ENCODE measurements at regions not wholly inside any gene's neighbourhood (a gene's known extent, or its start where the extent isn't known, plus 50 kb on each side); places are given as distances from the start of the nearest gene placed in this dataset.

- H2BK5ac ChIP-seq (ENCODE audit: low read depth, low read length, poor library complexity, severe bottlenecking): no peak overlapping the region
- H3K79me1 ChIP-seq (ENCODE audit: low read depth in 1 of 2, low read length in 2 of 2): no peaks in the 10 kb centered on the region
- dilution Hi-C loops (cut with HindIII; ENCODE audit: low sequenced_read_pairs, unreplicated experiment): no loop called here
- H4K20me1 ChIP-seq (ENCODE audit: insufficient read depth, low read length): no peaks in the 10 kb centered on the region
- peaks cover 1% of the 10 kb centered on the region; the same call in 1 of the 2 replicates for H3K4me1 ChIP-seq (ENCODE audit: control insufficient read depth, insufficient read depth, low read length)
- H3K14ac ChIP-seq (replicated peaks; ENCODE audit: low read depth, low read length): no peak overlapping the region
- H4K8ac ChIP-seq (ENCODE audit: low read depth in 2 of 2, low read length in 2 of 2): no peak overlapping the region
- BruUV-seq (replicated peaks): no TSS peak
- no peak overlapping the region for H3K9ac ChIP-seq (ENCODE audit: low read depth, low read length)
- H3K27ac ChIP-seq (ENCODE audit: insufficient read depth, low read length): no peak overlapping the region
- ChIA-PET CTCF (no interaction called here), POLR2A (ENCODE audit: unreplicated experiment) (no interaction called here)
- no peak overlapping the region for H2BK120ac ChIP-seq (ENCODE audit: low read depth, low read length)
- H2BK20ac ChIP-seq (ENCODE audit: low read depth, low read length): no peak overlapping the region
- intact Hi-C loops (cut with micrococcal nuclease): no loop called here
- no peak overlapping the region for H4K5ac ChIP-seq (ENCODE audit: low read depth, low read length)
- H3K9me3 ChIP-seq (ENCODE audit: control insufficient read depth, insufficient read depth, low read length): peaks cover 6% of the 10 kb centered on the region; the same call in 1 of the 2 replicates
- no peak overlapping the region for H3K4me3 ChIP-seq (ENCODE audit: insufficient read depth, low read depth, low read length)
- in situ Hi-C loops (cut with MboI; ENCODE audit: low sequenced_read_pairs): no loop called here
- no peaks in the 10 kb centered on the region for H3K27me3 ChIP-seq (ENCODE audit: control insufficient read depth, insufficient read depth, low read length)
- H3K56ac ChIP-seq (ENCODE audit: extremely low read depth, insufficient read depth, low read length): no peak overlapping the region
- H3K23ac ChIP-seq (ENCODE audit: low read depth, low read length): no peak overlapping the region
- DNase-seq: no peak
- TF ChIP-seq POLR2A (IDR thresholded peaks at IDR 0.05; ENCODE audit: low read depth, low read length): no peak
- TF ChIP-seq CTCF (conservative IDR thresholded peaks at IDR 0.05; ENCODE audit: low read depth, low read length): no peak
- no peak for TF ChIP-seq RFX5 (IDR thresholded peaks at IDR 0.05; ENCODE audit: low read depth, low read length)
- TF ChIP-seq SMC3 (IDR thresholded peaks at IDR 0.05; ENCODE audit: low read depth, low read length): no peak
- no peak for TF ChIP-seq CHD1 (IDR thresholded peaks at IDR 0.05; ENCODE audit: low read depth, low read length)
- TF ChIP-seq RCOR1 (IDR thresholded peaks at IDR 0.05; ENCODE audit: insufficient replicate concordance, low read length): no peak
- no peak for TF ChIP-seq ELK1 (IDR thresholded peaks at IDR 0.05; ENCODE audit: borderline replicate concordance, low read depth, low read length)
- TF ChIP-seq USF2 (IDR thresholded peaks at IDR 0.05; ENCODE audit: low read depth, low read length): no peak
- no peak for TF ChIP-seq CEBPB (IDR thresholded peaks at IDR 0.05; ENCODE audit: low read depth, low read length)
- TF ChIP-seq MAZ (IDR thresholded peaks at IDR 0.05; ENCODE audit: borderline replicate concordance, low read depth, low read length): no peak
- no peak for TF ChIP-seq MXI1 (IDR thresholded peaks at IDR 0.05; ENCODE audit: borderline replicate concordance, low read depth, low read length)
- TF ChIP-seq NFE2L2 (IDR thresholded peaks at IDR 0.05; ENCODE audit: low read depth, low read length): no peak
- H3K18ac ChIP-seq (ENCODE audit: low read depth, low read length): no peak overlapping the region
- H2BK15ac ChIP-seq (ENCODE audit: low read depth, low read length): no peak overlapping the region
- H2AK9ac ChIP-seq (replicated peaks; ENCODE audit: low read depth, low read length, poor library complexity): no peak overlapping the region
- WGBS, 2 experiments (ENCODE audit: extremely low coverage in 2 of 2, insufficient read length in 1 of 2): no CpG with 5 or more reads among the region's 4 CpGs
- H3K36me3 ChIP-seq (ENCODE audit: control insufficient read depth, insufficient read depth, low read length): no peaks in the 10 kb centered on the region
- no peaks in the 10 kb centered on the region for H3K9me1 ChIP-seq (ENCODE audit: insufficient read depth, low read length)
- H3K4me2 ChIP-seq (ENCODE audit: low read depth, low read length): no peak overlapping the region
- no peak for ATAC-seq (ENCODE audit: low read depth)
- H2AFZ ChIP-seq (replicated peaks; ENCODE audit: low read length, poor library complexity): no peak overlapping the region
- no peak overlapping the region for H3K4ac ChIP-seq (ENCODE audit: low read depth, low read length)
- no peak overlapping the region for H2AK5ac ChIP-seq (ENCODE audit: low read depth, low read length)
- no peak overlapping the region for H4K91ac ChIP-seq (ENCODE audit: insufficient read depth, low read depth, low read length)
Observed at GRCh38 chr1:217332431-217333065, 298.3 kb downstream of the GPATCH2 start.

Measured in IMR-90 (cell line).